ENCODE measurements at regions not wholly inside any gene's neighbourhood (a gene's known extent, or its start where the extent isn't known, plus 50 kb on each side); places are given as distances from the start of the nearest gene placed in this dataset.

- TF ChIP-seq POLR2A (IDR thresholded peaks at IDR 0.05; ENCODE audit: control extremely low read depth in 1 of 2, low read depth in 2 of 2, low read length in 2 of 2) (no peak), SIX5 (IDR thresholded peaks at IDR 0.05; ENCODE audit: low read depth, low read length) (no peak), USF2 (IDR thresholded peaks at IDR 0.05; ENCODE audit: low read length) (no peak), CTCF (IDR thresholded peaks at IDR 0.05; ENCODE audit: control extremely low read depth in 1 of 3, insufficient read depth in 1 of 3, low read depth in 1 of 3, low read length in 3 of 3) (no peak), RAD21 (IDR thresholded peaks at IDR 0.05 in 1 of 2, conservative IDR thresholded peaks at IDR 0.05 in 1 of 2; ENCODE audit: low read depth in 2 of 2, low read length in 2 of 2) (no peak), EP300 (IDR thresholded peaks at IDR 0.05; ENCODE audit: borderline replicate concordance in 1 of 2, low read depth in 2 of 2, low read length in 2 of 2) (no peak), SP2 (IDR thresholded peaks at IDR 0.05; ENCODE audit: low read length) (no peak), E2F6 (IDR thresholded peaks at IDR 0.05) (no peak), TCF12 (IDR thresholded peaks at IDR 0.05; ENCODE audit: low read depth, low read length) (no peak), TAF1 (IDR thresholded peaks at IDR 0.05; ENCODE audit: low read depth, low read length) (no peak), EZH2 (IDR thresholded peaks at IDR 0.05; ENCODE audit: low read depth, low read length, severe bottlenecking) (no peak), GABPA (IDR thresholded peaks at IDR 0.05; ENCODE audit: borderline replicate concordance, insufficient read depth, low read length) (no peak), RBBP5 (IDR thresholded peaks at IDR 0.05; ENCODE audit: borderline replicate concordance, low read depth, low read length) (no peak)
Measured at GRCh38 chr18:57925706-57926105, 118.3 kb upstream of the NEDD4L start.
